HG03025 (cell line): ENCODE measurements at regions not wholly inside any gene's neighbourhood (a gene's known extent, or its start where the extent isn't known, plus 50 kb on each side); places are given as distances from the start of the nearest gene placed in this dataset.

Source experiments
- ATAC-seq: cut with Tn5 transposase; IDR thresholded peaks from one replicate; pipeline ENCODE4 v1.9.1; 2021; ENCODE audit warnings: mild to moderate bottlenecking, moderate library complexity; ENCODE audit not compliant: unreplicated experiment, low FRiP score

DNA sequence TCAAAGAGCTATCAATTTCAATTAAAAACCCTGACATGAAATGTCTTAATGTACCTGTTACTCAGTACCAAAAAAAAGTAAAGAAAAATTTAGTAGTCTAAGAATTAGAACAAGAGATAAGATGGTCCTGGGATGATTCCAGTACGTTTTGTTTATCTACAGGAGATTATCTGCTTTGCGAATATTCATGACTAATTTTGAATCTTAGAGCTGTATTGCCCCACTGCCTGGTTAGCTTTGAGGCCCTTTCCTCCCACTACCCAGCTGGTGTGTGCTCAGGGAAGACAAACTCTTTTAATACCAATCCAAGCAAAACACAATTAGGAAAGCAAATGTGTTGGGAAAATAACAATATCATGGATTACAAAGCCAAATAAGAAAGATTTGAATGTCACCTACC, 263.5 kb downstream of the FOXG1 start:
- ATAC-seq, result no peak

DNA sequence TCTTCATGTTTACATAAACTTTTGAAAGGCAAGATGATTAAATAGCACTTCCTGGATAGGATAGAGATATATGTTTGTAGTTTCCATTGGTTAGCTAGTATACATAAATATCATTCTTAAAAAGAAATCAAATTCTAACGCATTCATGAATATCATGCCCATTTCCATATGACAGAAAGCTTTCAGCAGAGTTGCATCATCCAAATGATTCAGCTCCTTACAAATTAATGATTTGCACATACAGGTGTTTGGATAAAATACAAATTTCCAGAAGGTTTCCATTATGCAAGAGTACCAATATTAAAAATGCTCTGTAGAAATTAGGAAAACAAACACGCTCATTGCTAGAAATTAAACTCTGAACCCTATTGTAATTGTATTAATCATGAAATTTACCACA, 264.4 kb downstream of the FOXG1 start:
- ATAC-seq, result no peak

DNA sequence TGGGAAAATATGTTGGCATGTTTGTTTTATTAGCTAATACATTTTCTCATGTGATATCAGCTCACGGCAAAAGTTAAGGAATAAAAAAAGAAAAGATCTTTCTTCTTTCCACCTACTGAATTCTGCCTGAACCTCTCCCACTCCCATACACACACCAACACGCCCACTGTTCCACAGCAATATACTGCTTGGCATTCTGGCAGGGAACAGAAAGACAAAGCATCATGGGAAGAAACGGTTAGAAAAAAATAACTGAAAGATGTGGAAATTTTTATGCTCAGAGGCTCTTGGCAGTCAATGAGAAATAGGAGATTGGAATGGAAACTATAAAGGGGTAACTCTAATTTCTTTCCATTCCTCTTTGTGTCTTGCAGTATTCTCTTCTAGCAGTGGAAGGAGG, 268.5 kb downstream of the FOXG1 start:
- ATAC-seq, result no peak

DNA sequence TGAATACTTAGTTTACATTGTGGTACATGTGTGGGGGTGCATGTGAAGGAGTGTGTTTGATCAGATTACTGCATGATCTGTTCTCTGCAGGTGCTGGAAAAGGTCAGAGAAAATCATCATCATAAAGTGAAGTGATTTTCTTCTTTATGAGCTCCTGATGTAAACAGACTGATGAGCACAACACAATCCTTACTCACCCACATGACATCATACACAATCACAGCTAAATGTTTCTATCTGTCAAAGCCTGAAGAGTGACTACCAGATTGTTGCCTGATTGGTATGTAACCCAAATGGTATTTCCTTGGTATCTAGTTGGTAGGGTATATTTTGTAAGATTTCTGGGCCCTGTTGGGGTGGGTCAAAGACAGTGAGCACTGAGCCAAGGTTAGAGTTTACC, 270.8 kb downstream of the FOXG1 start:
- no peak for ATAC-seq

DNA sequence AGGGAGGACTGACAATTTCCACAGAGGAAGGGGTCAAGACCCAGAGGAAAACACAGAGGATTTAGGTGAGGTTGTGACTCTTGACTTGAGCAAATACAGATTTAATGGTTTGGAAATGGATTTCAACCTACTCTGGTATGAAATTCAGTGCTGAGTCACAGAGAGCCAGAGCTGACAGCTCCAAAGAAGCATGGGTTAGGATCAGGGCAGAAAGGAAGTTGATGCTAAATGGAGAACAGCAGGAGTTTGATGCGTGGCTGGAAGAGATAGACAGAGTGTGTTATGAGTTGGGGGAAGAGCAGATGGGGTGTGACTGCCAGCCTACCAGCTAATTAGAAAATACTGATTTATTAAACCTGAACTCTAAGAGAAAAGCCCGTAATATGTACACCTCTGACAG, 272.6 kb downstream of the FOXG1 start:
- ATAC-seq, result no peak

DNA sequence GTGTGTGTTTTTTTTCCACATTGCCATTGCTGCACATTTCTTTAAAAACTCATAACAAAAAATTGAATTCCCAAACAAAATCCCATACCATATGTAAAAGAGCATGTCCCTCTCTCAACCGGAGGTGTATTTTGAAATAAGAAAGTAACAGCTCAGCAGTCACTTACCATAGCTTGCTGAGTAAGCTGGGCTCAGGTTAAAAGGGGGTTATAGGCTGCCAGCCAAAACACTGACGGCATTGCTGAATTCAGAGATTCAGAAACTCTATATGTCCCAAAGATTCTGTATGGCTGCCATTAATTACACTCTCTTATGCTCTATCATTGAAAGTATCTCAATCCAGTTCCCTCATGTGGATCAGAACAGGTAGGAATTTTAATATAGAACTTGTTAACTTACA, 276.0 kb downstream of the FOXG1 start:
- ATAC-seq, result no peak

DNA sequence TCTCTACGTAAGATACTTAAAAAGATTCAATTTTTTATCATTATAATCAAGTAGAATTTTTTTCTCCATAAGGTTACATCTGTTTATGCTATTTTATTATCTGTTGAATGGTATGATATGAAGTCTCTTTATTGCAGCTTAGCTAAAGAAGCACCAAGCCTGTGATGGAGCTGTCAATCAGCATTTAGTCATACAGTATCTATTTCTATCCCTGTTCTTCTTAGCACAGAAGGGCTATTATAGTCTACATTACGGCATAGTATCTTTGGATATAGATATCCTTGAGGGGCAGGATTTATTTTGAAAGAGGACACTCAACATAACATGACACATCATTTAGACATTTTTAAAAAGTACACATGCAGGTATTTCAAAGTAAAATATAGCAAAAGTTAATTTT, 277.1 kb downstream of the FOXG1 start:
- no peak for ATAC-seq

DNA sequence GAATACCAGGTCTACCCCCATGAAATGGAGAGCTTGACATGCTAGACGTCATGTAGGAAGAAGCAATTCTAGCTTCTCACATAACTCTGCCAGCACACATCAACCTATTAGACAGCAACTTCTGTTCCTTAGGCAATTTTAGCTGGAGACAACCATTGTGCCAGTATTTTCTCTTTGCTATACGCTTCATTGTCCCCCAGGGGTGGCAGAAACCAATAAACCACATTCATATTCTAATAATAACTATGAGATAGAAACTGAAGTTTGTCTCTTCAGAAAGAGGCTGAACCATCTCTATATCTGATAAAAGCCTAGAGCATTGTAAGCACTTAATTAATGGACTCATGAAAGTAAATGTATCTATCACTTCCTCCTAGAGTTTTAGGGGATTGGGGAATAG, 278.6 kb downstream of the FOXG1 start:
- no peak for ATAC-seq

DNA sequence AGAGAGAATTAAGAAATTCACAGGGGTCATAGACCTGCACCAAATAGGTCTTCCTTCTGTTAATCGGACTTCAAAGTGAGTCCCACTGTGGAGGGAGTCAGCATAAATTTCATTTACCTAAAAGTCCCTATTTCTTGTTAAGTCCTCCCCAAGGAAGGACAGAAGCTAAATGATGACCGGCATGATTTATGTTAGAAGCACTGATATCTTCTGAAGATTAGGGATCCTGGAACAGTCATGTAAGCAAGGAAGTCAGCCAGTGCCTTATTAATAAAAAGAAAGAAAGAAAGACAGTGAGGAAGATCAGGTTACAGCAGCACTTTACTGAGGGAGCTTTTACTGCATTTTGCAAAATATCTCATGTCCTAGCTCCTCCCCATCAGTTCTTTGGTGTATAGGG, 287.5 kb downstream of the FOXG1 start:
- no peak for ATAC-seq

DNA sequence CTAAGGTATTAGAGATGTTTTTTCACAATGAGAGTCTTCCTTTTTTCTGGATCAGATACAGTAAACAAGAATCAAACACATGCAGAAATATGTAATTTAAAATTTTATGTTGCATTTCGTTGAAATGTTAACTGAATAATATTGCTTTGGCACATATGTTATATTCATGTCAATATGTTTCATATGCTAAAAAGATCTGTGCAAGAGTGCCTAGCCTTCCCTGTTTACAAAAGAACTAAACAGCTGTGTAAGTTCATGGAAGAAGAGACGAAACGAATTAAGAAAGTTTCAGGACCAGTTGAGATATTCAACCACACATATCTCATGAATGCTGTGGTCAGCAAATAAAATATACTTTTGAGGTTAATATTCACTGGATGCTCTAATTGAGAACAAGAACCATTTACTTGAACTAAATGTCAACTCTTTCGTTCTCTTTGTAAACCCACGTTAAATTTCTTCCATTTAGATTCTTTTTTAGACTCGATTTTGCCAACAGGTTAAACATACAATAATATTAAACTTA, 289.5 kb downstream of the FOXG1 start:
- no peak for ATAC-seq

DNA sequence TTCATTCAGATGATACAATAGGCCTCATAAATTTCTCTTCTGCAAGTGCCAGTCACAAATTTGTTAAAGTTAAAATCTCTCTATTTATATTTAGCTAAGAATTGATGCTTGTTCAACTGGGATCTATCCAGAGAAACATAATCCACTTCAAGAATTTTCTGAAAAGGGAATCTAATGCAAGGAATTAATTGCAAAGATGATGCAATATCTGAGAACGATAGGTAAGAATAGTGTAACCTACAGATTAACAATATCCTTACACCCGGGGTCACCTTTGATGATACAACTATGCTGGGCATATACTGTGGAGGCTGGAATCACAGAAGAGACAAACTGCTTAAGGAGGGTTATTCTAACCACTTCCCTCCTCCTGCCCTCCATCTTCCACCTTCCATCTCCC, 295.1 kb downstream of the FOXG1 start:
- ATAC-seq, result no peak

DNA sequence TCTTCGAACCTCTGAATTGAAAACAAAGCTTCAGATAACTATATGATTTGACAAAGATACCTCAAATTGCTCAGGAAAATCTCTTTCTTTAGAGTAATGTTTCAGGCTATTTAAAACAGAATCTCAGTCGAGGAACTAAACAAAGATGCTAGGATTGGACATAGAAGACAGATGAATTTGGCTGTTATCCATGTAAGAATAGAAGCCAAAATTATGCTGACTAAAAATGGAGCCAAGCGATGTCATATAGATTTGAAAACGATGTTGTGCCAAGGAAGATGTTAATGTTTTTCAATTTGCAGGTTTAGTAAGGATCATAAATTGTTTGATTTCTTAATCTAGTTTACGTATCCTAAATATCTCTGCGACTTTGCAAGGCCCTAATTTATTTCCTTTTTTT, 295.9 kb downstream of the FOXG1 start:
- ATAC-seq, result no peak

DNA sequence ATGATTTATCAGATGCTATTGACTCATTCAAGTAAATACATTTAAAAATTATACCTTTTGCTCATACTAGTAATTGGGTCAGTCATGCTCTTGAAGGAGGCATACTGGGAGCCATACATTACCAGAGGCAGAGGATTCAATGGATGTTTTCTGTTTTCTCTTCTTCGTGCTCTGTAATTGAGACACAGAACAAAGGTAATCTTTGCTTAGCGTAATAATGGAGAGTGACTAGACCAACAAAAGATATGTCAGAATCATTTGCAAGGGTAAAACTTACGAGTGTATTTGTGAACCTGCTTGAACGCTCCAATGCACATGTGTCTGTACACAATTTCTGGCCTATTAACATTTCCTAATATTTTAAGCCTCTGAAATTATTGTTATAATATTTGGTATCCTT, 296.4 kb downstream of the FOXG1 start:
- ATAC-seq, result no peak

DNA sequence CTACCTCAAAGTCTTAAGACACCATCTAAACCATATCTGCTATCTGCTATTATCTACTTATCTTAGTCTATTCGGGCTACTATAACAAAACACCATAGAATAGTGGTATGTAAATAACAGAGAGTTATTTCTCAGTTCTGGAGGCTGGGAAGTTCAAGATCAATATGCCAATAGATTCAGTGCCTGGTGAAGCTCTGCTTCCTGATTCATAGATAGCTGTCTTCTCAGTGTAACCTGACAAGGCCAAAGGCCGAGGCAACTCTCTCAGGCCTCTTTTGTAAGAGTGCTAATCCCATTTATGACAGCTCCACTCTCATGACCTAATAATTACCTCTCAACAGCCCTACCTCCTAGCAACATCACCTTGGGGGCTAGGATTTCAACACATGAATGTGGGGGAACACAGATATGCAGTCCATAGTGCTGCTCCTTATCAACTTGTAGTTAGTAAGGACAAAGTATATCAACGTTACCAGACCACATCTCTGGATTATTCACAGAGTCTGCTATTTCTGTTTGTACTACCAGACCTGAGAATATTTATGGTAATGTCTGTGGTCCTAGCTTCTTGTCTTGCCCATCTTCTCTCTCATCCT, 297.8 kb downstream of the FOXG1 start:
- no peak for ATAC-seq

DNA sequence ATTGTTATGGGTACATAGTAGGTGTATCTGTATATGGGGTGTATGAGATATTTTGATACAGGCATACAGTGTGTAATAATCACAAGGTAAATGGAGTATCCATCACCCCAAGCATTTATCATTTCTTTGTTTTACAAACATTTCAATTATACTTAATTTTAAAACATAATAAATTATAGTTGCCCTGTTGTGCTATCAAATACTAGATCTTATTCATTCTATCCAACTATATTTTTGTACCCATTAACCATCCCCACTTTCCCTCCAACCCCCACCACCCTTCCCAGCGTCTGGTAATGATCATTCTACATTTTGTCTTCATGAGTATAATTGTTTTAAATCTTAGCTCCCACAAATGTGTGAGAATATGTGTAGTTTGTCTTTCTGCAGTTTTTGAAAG, 302.6 kb downstream of the FOXG1 start:
- ATAC-seq, result no peak

DNA sequence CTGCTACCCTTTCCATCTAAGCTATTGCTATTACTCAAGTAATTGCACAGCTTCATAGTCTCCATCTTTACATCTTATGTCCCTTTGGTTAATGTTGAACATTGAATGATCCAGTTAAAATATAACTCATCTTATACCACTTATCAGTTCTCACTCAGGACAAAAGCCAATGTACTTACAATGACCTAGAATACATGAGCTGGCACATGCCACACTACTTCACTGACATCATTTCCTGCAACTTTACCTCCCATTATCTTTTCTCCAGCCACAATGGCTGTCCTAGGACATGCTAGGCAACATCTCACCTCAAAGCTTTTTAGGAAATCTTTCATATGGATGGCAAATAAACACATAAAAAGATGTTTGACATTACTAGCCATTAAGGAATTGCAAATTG, 309.2 kb downstream of the FOXG1 start:
- ATAC-seq, result no peak

DNA sequence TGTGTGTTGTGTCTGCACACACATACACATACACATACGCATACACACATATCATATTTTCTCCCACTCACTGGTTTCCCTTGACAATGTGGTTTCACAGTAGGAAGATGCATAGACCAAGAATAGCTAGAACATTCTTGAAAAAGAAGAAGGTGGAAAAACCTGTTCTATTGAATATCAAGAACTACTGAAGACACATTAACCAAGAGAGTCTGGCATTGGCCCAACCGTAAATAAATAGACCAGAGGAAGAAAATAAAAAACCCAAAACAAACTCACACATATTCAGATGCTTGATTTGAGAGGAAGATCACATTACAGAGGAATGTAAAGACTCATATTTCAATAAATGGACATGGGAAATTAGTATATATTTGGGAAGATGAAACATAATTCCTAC, 311.3 kb downstream of the FOXG1 start:
- ATAC-seq, result no peak

DNA sequence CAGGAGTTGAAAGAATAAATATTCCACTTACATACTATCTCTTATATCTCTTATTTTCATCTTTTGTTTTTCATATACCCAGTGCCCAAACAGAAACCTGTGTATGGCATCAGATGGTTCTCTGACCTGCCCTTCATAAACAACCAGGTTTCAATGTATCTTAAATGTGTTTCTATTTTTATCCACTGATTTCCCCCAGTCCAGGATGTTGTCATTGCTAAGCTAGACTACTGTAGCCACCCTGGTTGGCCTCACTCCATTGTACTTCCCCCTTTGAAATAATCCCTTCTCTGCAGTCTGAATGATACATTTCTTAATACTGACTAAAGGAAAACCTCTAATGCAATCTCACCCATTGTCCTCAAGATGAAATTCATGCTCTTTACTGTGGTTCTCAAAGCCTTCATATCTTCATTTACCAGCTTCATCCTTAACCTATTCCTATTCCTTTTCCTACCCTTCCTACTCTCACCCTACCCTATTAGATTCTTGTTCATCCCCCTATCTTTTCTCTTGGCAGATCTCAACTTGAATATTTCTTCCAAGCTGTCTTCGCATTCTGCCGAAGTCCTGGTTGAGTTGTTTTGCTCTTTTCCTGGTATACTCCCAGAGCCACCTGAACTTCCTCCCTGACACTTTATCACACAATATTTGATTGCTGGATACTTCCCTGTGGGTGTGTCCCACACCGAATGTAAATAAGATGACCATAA, 312.4 kb downstream of the FOXG1 start:
- no peak for ATAC-seq

DNA sequence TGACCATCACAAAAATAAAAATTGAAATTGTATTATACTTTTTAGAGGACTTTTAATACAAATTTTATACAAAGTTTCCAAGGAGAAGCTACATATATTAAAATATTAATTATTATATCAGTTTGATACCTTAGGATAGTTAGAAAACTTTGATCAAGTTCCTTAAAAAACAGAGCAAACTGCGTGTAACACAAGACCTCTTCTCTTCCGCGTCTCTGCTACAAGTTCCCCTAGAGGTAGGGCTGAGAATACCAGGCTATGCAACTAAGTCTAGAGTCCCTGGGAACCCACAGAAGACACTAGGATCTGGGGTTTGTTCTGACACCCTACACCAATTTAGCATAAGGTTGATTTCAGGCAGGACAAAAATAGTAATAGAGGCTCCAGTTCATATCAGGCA, 319.0 kb downstream of the FOXG1 start:
- no peak for ATAC-seq

DNA sequence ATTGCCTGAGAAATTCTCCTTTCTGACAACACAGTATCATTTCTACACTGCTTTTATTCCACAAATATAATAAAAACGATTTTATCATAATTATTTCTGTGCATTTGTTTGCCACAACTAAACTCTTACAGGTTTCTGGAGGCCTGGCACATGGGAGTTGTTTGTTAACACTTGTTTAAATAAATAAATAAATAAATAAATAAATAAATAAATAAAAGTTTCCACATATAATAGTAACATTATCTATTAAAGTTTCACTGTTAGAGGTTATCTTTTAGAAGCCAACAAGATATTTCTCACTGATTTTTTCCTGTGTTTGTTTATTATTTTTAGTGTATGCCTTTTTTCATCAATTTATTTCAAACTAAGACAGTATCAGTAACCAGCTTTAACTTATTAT, 323.3 kb downstream of the FOXG1 start:
- no peak for ATAC-seq

DNA sequence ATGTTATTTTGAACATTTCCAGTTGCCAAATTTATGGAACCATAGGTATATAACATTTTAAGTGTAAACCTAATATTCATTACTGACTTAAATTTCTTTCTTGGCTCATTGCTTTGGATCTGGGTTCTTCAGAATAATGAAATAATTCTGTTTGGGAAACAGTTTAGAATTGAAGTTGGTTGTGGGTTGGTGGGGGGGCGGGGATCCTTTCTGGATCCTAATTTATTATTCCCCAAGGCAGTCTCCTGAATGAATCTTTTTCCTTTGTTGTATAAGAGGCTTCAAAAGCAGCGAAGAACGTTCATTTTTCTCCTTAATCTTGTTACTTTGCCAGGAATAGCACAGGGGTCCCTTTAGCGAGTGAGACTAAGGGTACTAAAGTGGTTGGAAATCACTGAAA, 325.5 kb downstream of the FOXG1 start:
- ATAC-seq, result no peak

DNA sequence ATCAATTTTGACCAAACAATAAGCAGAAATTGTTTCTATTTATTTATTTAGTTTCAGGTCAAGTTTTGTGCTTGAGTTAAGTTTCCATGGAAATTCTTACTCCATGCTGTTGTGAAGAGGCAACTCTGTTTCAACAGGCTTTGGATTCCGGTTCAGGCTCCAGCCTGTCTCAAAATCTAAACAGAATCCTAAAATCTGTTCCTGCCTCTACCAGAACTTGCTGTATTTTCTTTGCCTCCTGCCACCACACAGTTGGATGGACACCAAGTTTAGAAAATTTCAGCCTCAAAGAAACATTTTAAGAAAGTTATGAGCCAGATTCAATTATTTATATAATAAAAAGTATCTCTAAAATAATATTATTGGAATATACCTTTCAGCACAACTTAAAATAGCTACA, 330.9 kb downstream of the FOXG1 start:
- no peak for ATAC-seq
